ENCODE measurements at regions not wholly inside any gene's neighbourhood (a gene's known extent, or its start where the extent isn't known, plus 50 kb on each side); places are given as distances from the start of the nearest gene placed in this dataset.

DNA sequence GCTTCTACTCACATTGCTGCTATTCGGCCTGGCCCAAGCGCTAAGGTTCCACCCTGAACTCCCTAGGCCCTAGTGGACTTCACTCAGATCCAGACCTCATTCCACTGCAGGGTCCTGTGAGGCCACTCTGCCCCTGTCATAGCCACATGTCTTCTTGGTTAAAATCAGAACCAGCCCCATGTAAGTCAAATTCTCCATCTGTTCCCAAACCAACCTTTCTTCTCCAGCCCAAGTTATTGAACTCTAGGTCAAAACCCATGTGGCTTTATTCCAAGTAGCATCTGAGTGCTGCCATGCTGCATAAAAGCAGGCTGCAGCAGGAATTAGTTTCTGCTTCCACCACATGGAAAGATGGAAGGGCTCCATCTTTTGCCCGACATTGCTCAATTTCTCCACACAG lies 281.2 kb downstream of the SNX13 start:
- TF ChIP-seq, protein P1, sequence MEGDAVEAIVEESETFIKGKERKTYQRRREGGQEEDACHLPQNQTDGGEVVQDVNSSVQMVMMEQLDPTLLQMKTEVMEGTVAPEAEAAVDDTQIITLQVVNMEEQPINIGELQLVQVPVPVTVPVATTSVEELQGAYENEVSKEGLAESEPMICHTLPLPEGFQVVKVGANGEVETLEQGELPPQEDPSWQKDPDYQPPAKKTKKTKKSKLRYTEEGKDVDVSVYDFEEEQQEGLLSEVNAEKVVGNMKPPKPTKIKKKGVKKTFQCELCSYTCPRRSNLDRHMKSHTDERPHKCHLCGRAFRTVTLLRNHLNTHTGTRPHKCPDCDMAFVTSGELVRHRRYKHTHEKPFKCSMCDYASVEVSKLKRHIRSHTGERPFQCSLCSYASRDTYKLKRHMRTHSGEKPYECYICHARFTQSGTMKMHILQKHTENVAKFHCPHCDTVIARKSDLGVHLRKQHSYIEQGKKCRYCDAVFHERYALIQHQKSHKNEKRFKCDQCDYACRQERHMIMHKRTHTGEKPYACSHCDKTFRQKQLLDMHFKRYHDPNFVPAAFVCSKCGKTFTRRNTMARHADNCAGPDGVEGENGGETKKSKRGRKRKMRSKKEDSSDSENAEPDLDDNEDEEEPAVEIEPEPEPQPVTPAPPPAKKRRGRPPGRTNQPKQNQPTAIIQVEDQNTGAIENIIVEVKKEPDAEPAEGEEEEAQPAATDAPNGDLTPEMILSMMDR (conservative IDR thresholded peaks at IDR 0.05), result no peak
- TF ChIP-seq ZFX (IDR thresholded peaks at IDR 0.05), result no peak
